ENCODE measurements at regions not wholly inside any gene's neighbourhood (a gene's known extent, or its start where the extent isn't known, plus 50 kb on each side); places are given as distances from the start of the nearest gene placed in this dataset.
"Not testable (repeated sequence)": the region's sequence is repeated elsewhere in the genome, so short reads cannot be mapped to it uniquely, and the experiment has no call there.

GRCh38 chr5:32932241-32932935 is 221.3 kb downstream of the NPR3 start:
- no peak for DNase-seq

GRCh38 chr5:32933692-32934091 is 222.6 kb downstream of the NPR3 start:
- no peak for DNase-seq

GRCh38 chr5:32934529-32934928 is 223.4 kb downstream of the NPR3 start:
- DNase-seq = no peak

- no peak for DNase-seq
Measured at GRCh38 chr5:32935283-32935682, 224.2 kb downstream of the NPR3 start.

GRCh38 chr5:32936329-32936728 is 225.2 kb downstream of the NPR3 start:
- DNase-seq = no peak

- DNase-seq = peak; percentile 5
Measured at GRCh38 chr5:32942225-32942989, 231.3 kb downstream of the NPR3 start.

- no peak for DNase-seq
Measured at GRCh38 chr5:32949286-32949970, 238.3 kb downstream of the NPR3 start.

- no peak for DNase-seq
Measured at GRCh38 chr5:32951003-32951402, 239.9 kb downstream of the NPR3 start.

GRCh38 chr5:32951878-32952277 is 240.8 kb downstream of the NPR3 start:
- no peak for DNase-seq

- DNase-seq = not testable (repeated sequence)
Measured at GRCh38 chr5:32952421-32952820, 241.3 kb downstream of the NPR3 start.

GRCh38 chr5:32953694-32954093 is 242.6 kb downstream of the NPR3 start:
- no peak for DNase-seq

GRCh38 chr5:32955814-32956213 is 244.7 kb downstream of the NPR3 start:
- no peak for DNase-seq

- DNase-seq = no peak
Measured at GRCh38 chr5:32960340-32961058, 249.4 kb downstream of the NPR3 start.

- no peak for DNase-seq
Measured at GRCh38 chr5:32961059-32961415, 249.9 kb downstream of the NPR3 start.

GRCh38 chr5:32964261-32964660 is 253.1 kb downstream of the NPR3 start:
- DNase-seq = no peak

- no peak for DNase-seq
Measured at GRCh38 chr5:32973646-32974045, 262.5 kb downstream of the NPR3 start.

GRCh38 chr5:32975656-32976375 is 264.7 kb downstream of the NPR3 start:
- no peak for DNase-seq

- DNase-seq = no peak
Measured at GRCh38 chr5:32981061-32981460, 269.9 kb downstream of the NPR3 start.

GRCh38 chr5:32984851-32985610 is 273.9 kb downstream of the NPR3 start:
- no peak for DNase-seq

GRCh38 chr5:32989815-32990214 is 278.7 kb downstream of the NPR3 start:
- no peak for DNase-seq

GRCh38 chr5:32990593-32991420 is 279.7 kb downstream of the NPR3 start:
- no peak for DNase-seq
